HepG2 (cell line): ENCODE measurements at regions not wholly inside any gene's neighbourhood (a gene's known extent, or its start where the extent isn't known, plus 50 kb on each side); places are given as distances from the start of the nearest gene placed in this dataset.

ENCODE experiments used
- ATAC-seq: fragments of 200-7000 bp; cut with Tn5 transposase; 3 replicates; pipeline ENCODE4 v1.9.1; 2020; ENCODE audit warnings: mild to moderate bottlenecking, moderate library complexity
- BruUV-seq: library from RNA; stranded (reverse); fragments of 400-500 nt; replicated peaks from 2 replicates; lab custom pipeline; 2021; lab: Mats Ljungman, UMichigan
- CTCF ChIA-PET: fragments of 300-600 bp; formaldehyde crosslinking; extraction: SDS; loops from one replicate; lab custom pipeline; 2021; ENCODE audit warnings: low total read pairs, inconsistent platforms, low intra/inter-chr PET ratio; lab: Yijun Ruan, JAX
- POLR2A ChIA-PET: fragments of 350-600 bp; sonication (Branson Sonifier 250); formaldehyde crosslinking; loops from one replicate; lab custom pipeline; 2020; ENCODE audit warnings: antibody characterized with exemption, inconsistent platforms; lab: Yijun Ruan, JAX
- DNase-seq: peaks from one replicate; pipeline ENCODE4 v3.0.0-alpha.2; 2015; ENCODE audit warnings: low spot score
- FAIRE-seq: peaks from 3 replicates; lab custom pipeline; 2011; peaks lifted over from hg19 to GRCh38; lab: Jason Lieb, UNC
- H2AFZ ChIP-seq: one replicate; pipeline ENCODE4 v1.6.1; 2011; ENCODE audit warnings: low read length, inconsistent platforms
- H3K27ac ChIP-seq: fragments of 300-600 bp; 3 replicates; pipeline ENCODE4 v1.8.0; 2011; ENCODE audit warnings: mixed run types, mild to moderate bottlenecking, mixed read lengths, low read length, inconsistent platforms; ENCODE audit not compliant: insufficient read depth; ENCODE audit errors: extremely low read length
- H3K27me3 ChIP-seq, 2 experiments: fragments of 200-600 bp in 1 of 2; 2 replicates in 1 of 2; 3 replicates in 1 of 2; pipeline versions ENCODE4 v1.6.0 to v1.8.0; 2011; ENCODE audit warnings: low read length in 2 of 2, mild to moderate bottlenecking in 2 of 2, moderate library complexity in 2 of 2, inconsistent platforms in 1 of 2; ENCODE audit not compliant: insufficient read depth in 2 of 2, control insufficient read depth in 1 of 2
- H3K36me3 ChIP-seq, 2 experiments: fragments of 200-600 bp in 1 of 2; replicated peaks in 1 of 2; 2 replicates in 1 of 2; 3 replicates in 1 of 2; pipeline versions ENCODE4 v1.5.1 to v1.8.0; 2011; ENCODE audit warnings: low read length in 2 of 2, inconsistent platforms in 1 of 2; ENCODE audit not compliant: insufficient read depth in 2 of 2, control insufficient read depth in 1 of 2
- H3K4me1 ChIP-seq: 2 replicates; pipeline ENCODE4 v1.5.1; 2012; ENCODE audit warnings: low read length, inconsistent platforms; ENCODE audit not compliant: insufficient read depth
- H3K4me2 ChIP-seq: 2 replicates; pipeline ENCODE4 v1.6.0; 2011; ENCODE audit warnings: low read depth, low read length, inconsistent platforms
- H3K4me3 ChIP-seq, 3 experiments: fragments of 200-600 bp in 1 of 3; sonication (generic), shearing (Covaris generic) in 1 of 3; replicated peaks in 1 of 3; 2 replicates each; pipeline ENCODE4 v1.5.1; 2011 to 2016; ENCODE audit warnings: low read length in 3 of 3, inconsistent platforms in 2 of 3, low read depth in 2 of 3, mild to moderate bottlenecking in 2 of 3, control low read depth in 1 of 3, mixed read lengths in 1 of 3; ENCODE audit not compliant: insufficient read depth in 1 of 3
- H3K79me2 ChIP-seq: one replicate; pipeline ENCODE4 v1.6.1; 2011; ENCODE audit warnings: low read length, inconsistent platforms; ENCODE audit not compliant: insufficient read depth
- H3K9ac ChIP-seq: 2 replicates; pipeline ENCODE4 v1.6.0; 2011; ENCODE audit warnings: mild to moderate bottlenecking, low read depth, low read length, inconsistent platforms; ENCODE audit not compliant: insufficient read depth
- H3K9me3 ChIP-seq: 2 replicates; pipeline ENCODE4 v1.5.1; 2012; ENCODE audit warnings: mild to moderate bottlenecking, low read length
- H4K20me1 ChIP-seq: 2 replicates; pipeline ENCODE4 v1.6.0; 2011; ENCODE audit warnings: inconsistent platforms, mild to moderate bottlenecking, low read length, moderate library complexity; ENCODE audit not compliant: insufficient read depth
- NPAS2 ChIP-seq: sonication (generic); formaldehyde crosslinking; IDR thresholded peaks from 2 replicates; pipeline ENCODE4 v1.8.0; 2022; ENCODE audit warnings: mild to moderate bottlenecking, missing genetic modification reagents, borderline replicate concordance
- ZNF350 ChIP-seq: sonication (generic); formaldehyde crosslinking; IDR thresholded peaks from 2 replicates; pipeline ENCODE4 v1.4.0; 2020; ENCODE audit warnings: mild to moderate bottlenecking, low read depth, missing genetic modification reagents, borderline replicate concordance
- ZNF512 ChIP-seq: sonication (generic); formaldehyde crosslinking; IDR thresholded peaks from 2 replicates; pipeline ENCODE4 v1.4.0; 2020; ENCODE audit warnings: mild to moderate bottlenecking, missing genetic modification reagents
- ZNF7 ChIP-seq: IDR thresholded peaks from 2 replicates; pipeline ENCODE4 v1.6.1; 2016; ENCODE audit warnings: missing biosample characterization, missing genetic modification reagents
- WGBS: methylation state at CpG from one replicate; pipeline ENCODE4 v1.1.6; 2017; ENCODE audit warnings: low lambda C conversion rate; 5-methylcytosine and 5-hydroxymethylcytosine counted together
- in situ Hi-C: cut with HindIII; loops from 2 replicates; pipeline ENCODE4 v1.10.0; 2017; ENCODE audit warnings: low pct_unique_long_range_greater_than_20kb; ENCODE audit not compliant: extremely low pct_ligation_motif_present
- intact Hi-C: fragments of 100-400 bp; cut with micrococcal nuclease; formaldehyde crosslinking; loops from one replicate; pipeline ENCODE4 v1.10.0; 2022; ENCODE audit not compliant: unreplicated experiment
- TF ChIP-seq, protein P1 (sequence below): sonication (generic); formaldehyde crosslinking; IDR thresholded peaks from 2 replicates; pipeline ENCODE4 v1.5.0; 2020; ENCODE audit warnings: mild to moderate bottlenecking, missing genetic modification reagents, moderate library complexity
- TF ChIP-seq, protein P2 (sequence below): sonication (generic); formaldehyde crosslinking; IDR thresholded peaks from 2 replicates; pipeline ENCODE4 v1.9.0; 2021; ENCODE audit warnings: missing genetic modification reagents, borderline replicate concordance

GRCh38 chr9:126219648-126220063 is 107.0 kb upstream of the MVB12B start:
- DNase-seq (no peak), ATAC-seq (peak; percentile 84), FAIRE-seq (no peak)
- Histone ChIP-seq H3K4me3 (no peak overlapping the region), H3K36me3 (no peaks in the 10 kb centered on the region), H3K79me2 (no peaks in the 10 kb centered on the region), H3K9me3 (no peaks in the 10 kb centered on the region), H3K27ac (no peak overlapping the region), H3K9ac (no peak overlapping the region), H2AFZ (no peak overlapping the region), H3K4me1 (no peaks in the 10 kb centered on the region), H4K20me1 (no peaks in the 10 kb centered on the region)
- CTCF ChIA-PET: no interaction called here
- in situ Hi-C loops: loop anchor here (10.0 kb wide), 1 partner anchor 165 kb away; no protein-coding TSS in a partner anchor
- POLR2A ChIA-PET: no interaction called here
- no TSS peak for BruUV-seq
- 45% methylated on average over 11 of the region's 11 CpGs for WGBS
- intact Hi-C loops: no loop called here
- TF ChIP-seq NPAS2 (CRISPR knock-in tag) (no peak), ZNF350 (CRISPR knock-in tag) (no peak), ZNF512 (no peak)
- TF ChIP-seq, protein P1, sequence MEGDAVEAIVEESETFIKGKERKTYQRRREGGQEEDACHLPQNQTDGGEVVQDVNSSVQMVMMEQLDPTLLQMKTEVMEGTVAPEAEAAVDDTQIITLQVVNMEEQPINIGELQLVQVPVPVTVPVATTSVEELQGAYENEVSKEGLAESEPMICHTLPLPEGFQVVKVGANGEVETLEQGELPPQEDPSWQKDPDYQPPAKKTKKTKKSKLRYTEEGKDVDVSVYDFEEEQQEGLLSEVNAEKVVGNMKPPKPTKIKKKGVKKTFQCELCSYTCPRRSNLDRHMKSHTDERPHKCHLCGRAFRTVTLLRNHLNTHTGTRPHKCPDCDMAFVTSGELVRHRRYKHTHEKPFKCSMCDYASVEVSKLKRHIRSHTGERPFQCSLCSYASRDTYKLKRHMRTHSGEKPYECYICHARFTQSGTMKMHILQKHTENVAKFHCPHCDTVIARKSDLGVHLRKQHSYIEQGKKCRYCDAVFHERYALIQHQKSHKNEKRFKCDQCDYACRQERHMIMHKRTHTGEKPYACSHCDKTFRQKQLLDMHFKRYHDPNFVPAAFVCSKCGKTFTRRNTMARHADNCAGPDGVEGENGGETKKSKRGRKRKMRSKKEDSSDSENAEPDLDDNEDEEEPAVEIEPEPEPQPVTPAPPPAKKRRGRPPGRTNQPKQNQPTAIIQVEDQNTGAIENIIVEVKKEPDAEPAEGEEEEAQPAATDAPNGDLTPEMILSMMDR: peak; percentile 28; the same call in 1 of the 2 replicates
- TF ChIP-seq, all 625 proteins: peak for 1
- Histone ChIP-seq H3K4me2 (no peak overlapping the region), H3K27me3 (peaks cover 1 to 59% of the 10 kb centered on the region in 2 experiments; a peak in 2 of 5 replicates)

GRCh38 chr9:126221480-126221879 is 105.1 kb upstream of the MVB12B start:
- H3K4me1 ChIP-seq: no peaks in the 10 kb centered on the region
- intact Hi-C loops (no loop called here), in situ Hi-C loops (loop anchor here (10.0 kb wide), 1 partner anchor 167 kb away; no protein-coding TSS in a partner anchor)
- H2AFZ ChIP-seq: no peak overlapping the region
- DNase-seq (no peak), ATAC-seq (no peak), FAIRE-seq (no peak)
- no peaks in the 10 kb centered on the region for H3K9me3 ChIP-seq
- TF ChIP-seq, protein P2, sequence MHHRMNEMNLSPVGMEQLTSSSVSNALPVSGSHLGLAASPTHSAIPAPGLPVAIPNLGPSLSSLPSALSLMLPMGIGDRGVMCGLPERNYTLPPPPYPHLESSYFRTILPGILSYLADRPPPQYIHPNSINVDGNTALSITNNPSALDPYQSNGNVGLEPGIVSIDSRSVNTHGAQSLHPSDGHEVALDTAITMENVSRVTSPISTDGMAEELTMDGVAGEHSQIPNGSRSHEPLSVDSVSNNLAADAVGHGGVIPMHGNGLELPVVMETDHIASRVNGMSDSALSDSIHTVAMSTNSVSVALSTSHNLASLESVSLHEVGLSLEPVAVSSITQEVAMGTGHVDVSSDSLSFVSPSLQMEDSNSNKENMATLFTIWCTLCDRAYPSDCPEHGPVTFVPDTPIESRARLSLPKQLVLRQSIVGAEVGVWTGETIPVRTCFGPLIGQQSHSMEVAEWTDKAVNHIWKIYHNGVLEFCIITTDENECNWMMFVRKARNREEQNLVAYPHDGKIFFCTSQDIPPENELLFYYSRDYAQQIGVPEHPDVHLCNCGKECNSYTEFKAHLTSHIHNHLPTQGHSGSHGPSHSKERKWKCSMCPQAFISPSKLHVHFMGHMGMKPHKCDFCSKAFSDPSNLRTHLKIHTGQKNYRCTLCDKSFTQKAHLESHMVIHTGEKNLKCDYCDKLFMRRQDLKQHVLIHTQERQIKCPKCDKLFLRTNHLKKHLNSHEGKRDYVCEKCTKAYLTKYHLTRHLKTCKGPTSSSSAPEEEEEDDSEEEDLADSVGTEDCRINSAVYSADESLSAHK (CRISPR knock-in tag): no peak
- TF ChIP-seq ZNF7 (CRISPR knock-in tag): peak; percentile 86
- WGBS: 50% methylated on average over 2 of the region's 2 CpGs
- ChIA-PET POLR2A (no interaction called here), CTCF (no interaction called here)
- BruUV-seq: no TSS peak
- no peaks in the 10 kb centered on the region for H3K79me2 ChIP-seq
- no peak overlapping the region for H3K4me3 ChIP-seq
- peaks cover 1 to 66% of the 10 kb centered on the region in 2 experiments; a peak in 3 of 5 replicates for H3K27me3 ChIP-seq
- H3K4me2 ChIP-seq: no peak overlapping the region
- H4K20me1 ChIP-seq: no peaks in the 10 kb centered on the region
- H3K27ac ChIP-seq: no peak overlapping the region
- no peak overlapping the region for H3K9ac ChIP-seq
- H3K36me3 ChIP-seq: no peaks in the 10 kb centered on the region
